GM23338 (cell line): ENCODE measurements at regions not wholly inside any gene's neighbourhood (a gene's known extent, or its start where the extent isn't known, plus 50 kb on each side); places are given as distances from the start of the nearest gene placed in this dataset.

Source experiments
- ATAC-seq: fragments of 200-7000 bp; cut with Tn5 transposase; 3 replicates; pipeline ENCODE4 v1.9.1; 2020
- DNase-seq: peaks from one replicate; pipeline ENCODE4 v3.0.0-alpha.2; 2015; ENCODE audit warnings: low spot score
- H2AFZ ChIP-seq: fragments of 200-600 bp; sonication (generic); 2 replicates; pipeline ENCODE4 v1.8.0; 2016; ENCODE audit warnings: antibody characterized with exemption, mild to moderate bottlenecking, moderate library complexity
- H3F3A ChIP-seq: fragments of 200-600 bp; sonication (generic); replicated peaks from 2 replicates; pipeline ENCODE4 v1.8.0; 2017; ENCODE audit warnings: antibody characterized with exemption, mixed run types, low read depth
- H3K27ac ChIP-seq: fragments of 200-600 bp; sonication (generic); 2 replicates; pipeline ENCODE4 v1.6.1; 2016; ENCODE audit warnings: low read depth
- H3K27me3 ChIP-seq: fragments of 200-600 bp; sonication (generic); 2 replicates; pipeline ENCODE4 v1.8.0; 2016; ENCODE audit warnings: mild to moderate bottlenecking, mixed run types, moderate library complexity; ENCODE audit not compliant: insufficient read depth
- H3K36me3 ChIP-seq: fragments of 200-600 bp; sonication (generic); 2 replicates; pipeline ENCODE4 v1.8.0; 2016; ENCODE audit warnings: mild to moderate bottlenecking; ENCODE audit not compliant: insufficient read depth
- H3K4me1 ChIP-seq: fragments of 200-600 bp; sonication (generic); 2 replicates; pipeline ENCODE4 v1.8.0; 2016; ENCODE audit warnings: mild to moderate bottlenecking, moderate library complexity; ENCODE audit not compliant: insufficient read depth
- H3K4me2 ChIP-seq: fragments of 200-600 bp; sonication (generic); 2 replicates; pipeline ENCODE4 v1.7.1; 2017; ENCODE audit warnings: mixed run types
- H3K4me3 ChIP-seq: fragments of 200-600 bp; sonication (generic); 2 replicates; pipeline ENCODE4 v1.6.1; 2016; ENCODE audit warnings: mixed run types
- H3K79me2 ChIP-seq: fragments of 200-600 bp; sonication (generic); replicated peaks from 2 replicates; pipeline ENCODE4 v1.8.0; 2017; ENCODE audit warnings: mild to moderate bottlenecking; ENCODE audit not compliant: insufficient read depth
- H3K9me2 ChIP-seq: fragments of 200-600 bp; sonication (generic); 2 replicates; pipeline ENCODE4 v1.8.0; 2017; ENCODE audit not compliant: insufficient read depth
- H4K20me1 ChIP-seq: fragments of 200-600 bp; sonication (generic); replicated peaks from 2 replicates; pipeline ENCODE4 v1.8.0; 2017; ENCODE audit warnings: mild to moderate bottlenecking; ENCODE audit not compliant: insufficient read depth
- H3K27ac Mint-ChIP-seq: 2 replicates; pipeline ENCODE4 v1.8.0; 2020; ENCODE audit warnings: inconsistent platforms, mild to moderate bottlenecking, moderate library complexity, mixed read lengths
- H3K27me3 Mint-ChIP-seq: 3 replicates; pipeline ENCODE4 v1.8.0; 2022; ENCODE audit warnings: low read depth, mild to moderate bottlenecking, moderate library complexity, mixed read lengths, inconsistent platforms; ENCODE audit not compliant: insufficient read depth, poor library complexity
- H3K36me3 Mint-ChIP-seq: 3 replicates; pipeline ENCODE4 v1.8.0; 2021; ENCODE audit warnings: low read depth, mild to moderate bottlenecking, inconsistent platforms, moderate library complexity, mixed read lengths
- H3K4me1 Mint-ChIP-seq: 3 replicates; pipeline ENCODE4 v1.8.0; 2020; ENCODE audit warnings: mild to moderate bottlenecking, inconsistent platforms, mixed read lengths
- H3K4me3 Mint-ChIP-seq: 3 replicates; pipeline ENCODE4 v1.8.0; 2021; ENCODE audit warnings: moderate library complexity, mild to moderate bottlenecking, inconsistent platforms, mixed read lengths
- H3K9me3 Mint-ChIP-seq: 3 replicates; pipeline ENCODE4 v1.8.0; 2020; ENCODE audit warnings: moderate library complexity, mild to moderate bottlenecking, inconsistent platforms, mixed read lengths
- CTCF ChIP-seq, 2 experiments: fragments of 200-600 bp in 1 of 2; sonication (generic) in 1 of 2; conservative IDR thresholded peaks; 2 replicates each; pipeline versions ENCODE4 v1.5.1 to v1.6.1; 2016 to 2017; ENCODE audit warnings: antibody characterized with exemption in 2 of 2, low read depth in 2 of 2, mild to moderate bottlenecking in 2 of 2, moderate library complexity in 1 of 2
- EZH2 ChIP-seq: fragments of 200-600 bp; sonication (generic); IDR thresholded peaks from one replicate; pipeline ENCODE4 v1.8.0; 2017; ENCODE audit warnings: antibody characterized with exemption, mild to moderate bottlenecking, low read depth; ENCODE audit not compliant: unreplicated experiment
- EZH2phosphoT487 ChIP-seq: fragments of 200-600 bp; sonication (generic); IDR thresholded peaks from one replicate; pipeline ENCODE4 v1.8.1; 2018; ENCODE audit warnings: antibody characterized with exemption; ENCODE audit not compliant: unreplicated experiment
- JUNB ChIP-seq: IDR thresholded peaks from one replicate; pipeline ENCODE4 v1.6.1; 2016; ENCODE audit warnings: antibody characterized with exemption; ENCODE audit not compliant: unreplicated experiment
- NANOG ChIP-seq: IDR thresholded peaks from 2 replicates; pipeline ENCODE4 v1.6.1; 2016; ENCODE audit warnings: antibody characterized with exemption, borderline replicate concordance
- POLR2AphosphoS5 ChIP-seq: IDR thresholded peaks from 2 replicates; pipeline ENCODE4 v1.6.1; 2016; ENCODE audit warnings: antibody characterized with exemption, low read depth
- REST ChIP-seq: IDR thresholded peaks from one replicate; pipeline ENCODE4 v1.6.1; 2018; ENCODE audit warnings: antibody characterized with exemption; ENCODE audit not compliant: unreplicated experiment
- STAT1 ChIP-seq: IDR thresholded peaks from one replicate; pipeline ENCODE4 v1.6.1; 2016; ENCODE audit warnings: antibody characterized with exemption; ENCODE audit not compliant: unreplicated experiment
- ZNF114 ChIP-seq: fragments of 250-450 bp; sonication (Bioruptor Pico); IDR thresholded peaks from 2 replicates; pipeline ENCODE4 v1.5.0; 2020; ENCODE audit warnings: mild to moderate bottlenecking, moderate library complexity
- ZNF331 ChIP-seq: fragments of 250-450 bp; sonication (Bioruptor Pico); IDR thresholded peaks from 2 replicates; pipeline ENCODE4 v1.5.0; 2020; ENCODE audit warnings: low read depth, mild to moderate bottlenecking, moderate library complexity
- TF ChIP-seq, protein P1 (sequence below): IDR thresholded peaks from 2 replicates; pipeline ENCODE4 v1.6.1; 2016; ENCODE audit warnings: antibody characterized with exemption

DNA sequence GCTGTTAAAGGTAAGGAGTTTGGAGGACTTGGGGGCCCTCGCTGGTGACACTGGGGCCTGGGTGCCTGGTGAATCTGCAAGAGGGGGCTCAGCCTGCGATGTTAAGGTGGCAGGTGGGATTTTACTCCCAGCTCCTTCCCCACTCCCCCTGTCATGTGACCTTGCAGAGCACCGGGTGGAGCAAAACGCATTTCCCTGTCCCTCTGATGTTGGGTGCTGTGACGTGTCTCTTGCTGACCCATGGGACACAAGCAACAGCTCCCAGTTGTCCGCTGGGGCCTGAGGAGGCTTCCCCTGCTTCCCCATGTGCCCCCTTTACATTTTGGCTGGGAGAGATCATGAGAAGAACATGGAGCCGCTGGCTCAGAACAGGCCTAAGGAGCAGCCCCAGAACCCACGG is 319.0 kb downstream of the MATN1 start:
- no peaks in the 10 kb centered on the region for H3K27me3 ChIP-seq

GRCh38 chr1:30403726-30404125 is 319.7 kb downstream of the MATN1 start:
- ATAC-seq (no peak), DNase-seq (no peak)
- Histone ChIP-seq H3K4me2 (no peak overlapping the region), H3K4me3 (no peak overlapping the region), H3K27me3 (no peaks in the 10 kb centered on the region), H4K20me1 (no peaks in the 10 kb centered on the region), H3K79me2 (no peaks in the 10 kb centered on the region), H2AFZ (no peak overlapping the region), H3K36me3 (no peaks in the 10 kb centered on the region), H3K9me2 (no peaks in the 10 kb centered on the region), H3K27ac (no peak overlapping the region), H3K4me1 (no peaks in the 10 kb centered on the region), H3F3A (no peaks in the 10 kb centered on the region)
- Mint-ChIP-seq H3K27ac (no peak overlapping the region), H3K4me3 (no peak overlapping the region), H3K9me3 (no peaks in the 10 kb centered on the region), H3K27me3 (peaks cover 9% of the 10 kb centered on the region), H3K4me1 (peaks cover 5% of the 10 kb centered on the region; the same call in 2 of the 3 replicates), H3K36me3 (no peaks in the 10 kb centered on the region)
- no peak for TF ChIP-seq ZNF331 (CRISPR knock-in tag)
- no peak for TF ChIP-seq CTCF (conservative IDR thresholded peaks at IDR 0.05; ENCODE audit: low read depth in 2 of 2)
- TF ChIP-seq STAT1 = no peak
- TF ChIP-seq REST = no peak
- TF ChIP-seq ZNF114 (CRISPR knock-in tag) = no peak
- TF ChIP-seq, protein P1, sequence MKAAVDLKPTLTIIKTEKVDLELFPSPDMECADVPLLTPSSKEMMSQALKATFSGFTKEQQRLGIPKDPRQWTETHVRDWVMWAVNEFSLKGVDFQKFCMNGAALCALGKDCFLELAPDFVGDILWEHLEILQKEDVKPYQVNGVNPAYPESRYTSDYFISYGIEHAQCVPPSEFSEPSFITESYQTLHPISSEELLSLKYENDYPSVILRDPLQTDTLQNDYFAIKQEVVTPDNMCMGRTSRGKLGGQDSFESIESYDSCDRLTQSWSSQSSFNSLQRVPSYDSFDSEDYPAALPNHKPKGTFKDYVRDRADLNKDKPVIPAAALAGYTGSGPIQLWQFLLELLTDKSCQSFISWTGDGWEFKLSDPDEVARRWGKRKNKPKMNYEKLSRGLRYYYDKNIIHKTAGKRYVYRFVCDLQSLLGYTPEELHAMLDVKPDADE = no peak
- TF ChIP-seq EZH2 = no peak

More for the DNA sequence above, 319.0 kb downstream of the MATN1 start:
- Mint-ChIP-seq H3K36me3 (no peaks in the 10 kb centered on the region), H3K27me3 (peaks cover 7% of the 10 kb centered on the region), H3K27ac (no peak overlapping the region), H3K9me3 (no peaks in the 10 kb centered on the region; the same call in 2 of the 3 replicates), H3K4me1 (peaks cover 10% of the 10 kb centered on the region), H3K4me3 (no peak overlapping the region)
- H3K27ac ChIP-seq = no peak overlapping the region
- TF ChIP-seq POLR2AphosphoS5 (no peak), ZNF114 (CRISPR knock-in tag) (no peak), EZH2phosphoT487 (no peak), JUNB (no peak), NANOG (no peak), CTCF (conservative IDR thresholded peaks at IDR 0.05; ENCODE audit: low read depth in 2 of 2) (no peak), ZNF331 (CRISPR knock-in tag) (no peak)
- TF ChIP-seq, protein P1 = no peak
- no peak for DNase-seq
- no peak overlapping the region for H3K4me2 ChIP-seq
- no peaks in the 10 kb centered on the region for H3K9me2 ChIP-seq
- no peaks in the 10 kb centered on the region for H3K36me3 ChIP-seq
- H3K4me1 ChIP-seq = no peaks in the 10 kb centered on the region
- H3K79me2 ChIP-seq = no peaks in the 10 kb centered on the region
- no peak for ATAC-seq
- H3K4me3 ChIP-seq = no peak overlapping the region
- no peaks in the 10 kb centered on the region for H3F3A ChIP-seq
- no peaks in the 10 kb centered on the region for H4K20me1 ChIP-seq
- H2AFZ ChIP-seq = no peak overlapping the region
